GM21447 (cell line): ENCODE measurements at regions not wholly inside any gene's neighbourhood (a gene's known extent, or its start where the extent isn't known, plus 50 kb on each side); places are given as distances from the start of the nearest gene placed in this dataset.
"Not testable (repeated sequence)": the region's sequence is repeated elsewhere in the genome, so short reads cannot be mapped to it uniquely, and the experiment has no call there.

Experiments
- ATAC-seq: cut with Tn5 transposase; IDR thresholded peaks from one replicate; pipeline ENCODE4 v1.9.1; 2021; ENCODE audit not compliant: unreplicated experiment

DNA sequence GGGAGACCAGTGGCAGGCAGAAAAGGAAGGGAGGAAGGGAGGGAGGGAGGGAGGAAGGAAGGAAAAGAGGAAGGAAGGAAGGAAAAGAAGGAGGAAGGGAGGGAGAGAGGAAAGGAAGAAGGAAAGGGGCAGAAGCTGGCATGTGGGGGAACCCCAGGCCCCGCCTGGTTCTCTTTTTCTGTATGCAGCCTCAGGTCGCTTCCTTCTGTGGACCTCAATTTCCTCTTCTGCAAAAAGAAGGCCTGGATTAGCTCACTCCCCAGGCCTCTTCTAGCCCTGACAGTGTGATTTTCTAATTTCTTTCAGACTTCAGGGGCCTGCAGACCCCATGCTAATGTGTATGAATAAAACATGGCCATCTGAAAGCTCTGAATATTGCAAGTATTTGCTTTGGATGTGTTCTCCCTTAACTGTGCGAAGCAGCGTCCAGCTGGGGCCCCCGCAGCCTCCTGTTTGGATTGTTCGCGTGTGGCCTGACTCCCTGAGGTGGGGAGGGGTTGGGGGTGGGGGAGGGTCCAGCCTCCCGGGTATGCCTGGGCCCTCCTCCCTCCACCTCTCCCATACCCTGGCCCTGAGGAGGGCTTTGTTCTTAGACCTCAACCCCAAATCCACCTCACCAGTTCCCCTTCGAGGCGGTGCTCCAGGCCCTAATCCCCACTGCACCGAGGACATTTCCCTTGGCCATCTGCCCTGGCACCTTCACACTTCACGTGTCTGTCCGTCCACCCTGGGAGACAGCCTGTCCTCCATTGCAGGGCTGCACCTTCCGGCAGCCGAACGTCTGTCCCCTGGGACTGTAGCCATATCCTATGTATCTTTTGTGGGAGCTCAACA, 199.9 kb upstream of the ATP6AP2 start:
- ATAC-seq = no peak

DNA sequence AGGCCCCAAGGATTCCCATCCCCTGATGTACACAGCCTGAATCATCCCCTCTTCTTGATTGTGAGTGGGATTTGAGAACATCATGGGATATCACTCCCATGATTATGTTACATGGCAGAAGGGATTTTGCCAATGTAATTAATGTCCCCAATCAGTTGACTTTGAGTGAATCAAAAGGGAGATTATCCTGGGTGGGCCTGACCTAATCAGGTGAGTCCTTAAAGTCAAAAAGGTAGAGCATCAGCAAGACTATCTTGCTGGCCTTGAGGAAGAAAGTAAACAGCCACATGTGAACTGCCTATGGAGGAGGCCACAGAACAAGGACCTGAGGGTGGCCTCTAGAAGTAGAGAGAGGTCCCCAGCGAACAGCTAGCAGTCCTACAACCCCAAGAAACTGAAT, 203.1 kb upstream of the ATP6AP2 start:
- no peak for ATAC-seq

DNA sequence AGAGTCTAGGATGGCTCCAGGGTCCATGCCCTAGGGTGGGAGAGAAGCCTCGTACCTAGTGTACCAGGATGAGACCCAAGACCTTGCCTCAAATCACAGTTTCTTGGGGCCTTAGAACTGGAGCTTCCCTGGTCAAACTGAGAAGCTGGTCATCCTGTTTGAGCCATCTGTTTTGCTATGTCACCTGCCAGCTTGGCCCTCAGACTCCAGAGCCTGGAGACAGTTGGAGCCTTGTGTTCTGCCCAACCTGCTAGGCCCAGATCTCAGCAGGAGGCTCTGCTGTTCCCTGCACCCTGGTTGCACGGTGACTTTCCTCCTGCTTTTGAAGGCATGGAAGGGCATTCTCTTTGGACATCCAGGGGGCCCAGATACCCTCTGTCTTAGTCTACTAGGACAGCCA, 206.3 kb upstream of the ATP6AP2 start:
- no peak for ATAC-seq

DNA sequence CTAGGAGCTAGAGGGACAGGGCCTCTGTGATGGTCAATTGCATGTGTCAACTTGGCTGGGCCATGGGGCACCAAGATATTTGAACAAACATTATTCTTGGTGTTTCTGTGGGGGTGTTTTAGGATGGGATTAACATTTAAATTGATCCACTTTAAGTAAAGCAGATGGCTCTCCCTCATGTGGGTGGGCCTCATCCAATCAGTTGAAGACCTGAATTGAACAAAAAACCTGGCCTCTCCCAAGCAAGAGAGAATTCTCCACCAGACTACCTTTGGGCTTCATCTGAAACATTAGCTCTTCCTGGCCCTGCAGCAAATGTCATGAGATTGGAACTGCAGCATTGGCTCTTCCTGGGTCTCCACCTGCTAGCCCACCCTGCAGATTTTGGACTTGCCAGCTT, 207.1 kb upstream of the ATP6AP2 start:
- ATAC-seq = no peak

DNA sequence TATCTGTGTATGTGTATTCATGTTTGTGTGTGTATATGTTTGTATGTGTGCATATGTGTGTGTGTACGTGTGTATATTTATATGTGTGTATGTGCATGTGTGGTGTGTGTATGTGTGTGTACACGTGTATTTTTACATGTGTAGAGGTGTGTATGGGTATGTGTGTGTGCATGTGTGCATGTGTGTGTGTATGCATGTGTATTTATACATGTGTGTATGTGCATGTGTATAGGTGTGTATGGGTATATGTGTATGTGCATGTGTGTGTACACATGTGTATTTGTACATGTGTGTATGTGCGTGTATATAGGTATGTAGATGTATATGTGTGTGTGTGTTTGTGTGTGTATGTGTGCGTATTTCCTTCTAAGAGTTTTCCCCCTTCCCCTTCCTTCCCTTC, 207.7 kb upstream of the ATP6AP2 start:
- no peak for ATAC-seq

DNA sequence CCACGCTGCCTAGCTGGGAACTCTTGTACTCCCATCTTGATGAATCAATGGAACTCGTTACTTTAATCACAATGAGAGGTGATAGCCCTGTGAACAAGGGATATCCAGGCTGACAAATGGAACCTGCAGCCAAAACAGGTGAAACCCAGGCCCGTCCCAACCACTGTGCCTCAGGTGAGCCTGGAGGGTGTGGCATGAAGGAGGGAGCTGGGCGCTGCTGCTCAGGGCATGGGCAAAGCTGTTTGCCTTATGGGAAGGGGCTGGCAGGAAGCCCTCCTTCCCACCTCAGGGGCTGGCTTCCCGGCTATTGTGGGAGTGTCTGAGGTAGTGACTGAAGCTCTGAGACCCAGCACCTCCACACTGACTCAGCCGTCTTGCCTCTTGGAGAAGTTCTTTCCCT, 209.4 kb upstream of the ATP6AP2 start:
- ATAC-seq = no peak

DNA sequence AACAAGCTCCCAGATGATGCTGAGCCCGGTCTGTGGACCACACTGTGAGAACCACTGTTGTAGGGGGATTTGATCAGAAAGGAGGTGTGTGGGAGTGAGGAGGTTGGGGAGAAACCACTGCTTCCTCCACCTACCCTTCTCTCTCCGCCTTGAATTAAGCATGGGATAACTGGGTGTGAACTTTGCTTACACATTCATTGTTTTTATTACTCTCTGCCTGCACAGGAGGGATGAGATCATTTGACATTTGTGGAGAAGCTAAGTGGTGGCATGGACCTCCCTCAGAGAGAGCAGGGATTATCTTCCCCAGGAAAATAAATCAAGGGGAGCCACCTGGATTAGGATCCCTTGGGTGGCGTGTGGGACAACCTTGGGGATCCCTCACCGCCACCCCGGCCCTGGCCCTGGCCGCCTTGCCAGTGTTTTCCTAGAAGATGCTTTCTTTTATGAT, 212.1 kb upstream of the ATP6AP2 start:
- no peak for ATAC-seq

DNA sequence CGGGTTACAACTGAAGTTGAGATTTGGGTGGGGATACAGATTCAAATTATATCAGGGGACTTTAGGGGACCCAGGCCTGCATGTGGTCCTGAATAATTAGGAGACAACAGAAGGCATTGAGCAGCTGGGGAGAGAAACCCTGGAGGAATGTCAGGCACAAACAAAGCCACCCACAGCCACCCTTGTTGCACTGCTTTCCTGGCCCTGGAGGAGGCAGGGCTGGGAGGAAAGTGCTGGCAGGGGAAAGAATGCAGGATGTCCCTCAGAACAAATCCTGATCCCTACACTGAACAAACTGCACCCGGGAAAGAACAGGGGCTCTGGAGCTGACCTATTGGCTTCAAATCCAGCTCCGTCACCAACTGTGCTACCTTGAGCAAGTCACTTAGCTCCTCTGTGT, 214.1 kb upstream of the ATP6AP2 start:
- no peak for ATAC-seq

DNA sequence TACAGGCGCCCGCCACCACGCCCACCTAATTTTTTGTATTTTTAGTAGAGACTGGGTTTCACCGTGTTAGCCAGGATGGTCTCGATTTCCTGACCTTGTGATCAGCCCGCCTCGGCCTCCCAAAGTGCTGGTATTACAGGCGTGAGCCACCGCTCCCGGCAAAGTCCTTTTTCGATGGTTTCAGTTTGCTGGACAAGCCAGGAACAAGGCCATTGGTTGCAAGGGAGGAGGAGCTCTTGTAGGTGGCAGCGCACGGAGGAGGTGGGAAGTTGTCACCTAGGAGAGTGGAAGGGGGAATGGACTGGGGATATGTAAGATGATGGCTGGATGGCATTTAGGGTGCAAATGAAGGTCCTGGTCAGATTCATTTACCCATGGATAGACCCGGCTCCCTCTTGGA, 218.5 kb upstream of the ATP6AP2 start:
- not testable (repeated sequence) for ATAC-seq

DNA sequence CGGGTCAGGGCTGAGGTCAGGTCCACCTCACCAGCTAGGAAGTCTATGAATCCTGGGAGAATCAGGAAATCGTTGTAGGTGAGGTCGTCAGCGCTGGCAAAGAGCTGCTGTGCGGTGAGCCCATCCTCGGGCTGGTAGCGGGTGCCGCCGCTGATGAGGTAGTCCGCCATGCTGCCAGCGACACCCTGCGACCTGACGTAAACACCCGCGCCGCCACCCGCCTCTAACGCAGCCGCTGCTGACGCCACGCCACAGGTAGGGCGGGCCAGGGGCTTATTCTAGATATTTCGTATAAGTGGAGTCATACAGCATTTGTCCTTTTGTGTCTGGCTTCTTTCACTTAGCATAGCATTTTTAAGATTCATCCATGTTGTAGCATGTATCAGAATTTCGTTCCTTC, 220.2 kb upstream of the ATP6AP2 start:
- ATAC-seq = no peak

DNA sequence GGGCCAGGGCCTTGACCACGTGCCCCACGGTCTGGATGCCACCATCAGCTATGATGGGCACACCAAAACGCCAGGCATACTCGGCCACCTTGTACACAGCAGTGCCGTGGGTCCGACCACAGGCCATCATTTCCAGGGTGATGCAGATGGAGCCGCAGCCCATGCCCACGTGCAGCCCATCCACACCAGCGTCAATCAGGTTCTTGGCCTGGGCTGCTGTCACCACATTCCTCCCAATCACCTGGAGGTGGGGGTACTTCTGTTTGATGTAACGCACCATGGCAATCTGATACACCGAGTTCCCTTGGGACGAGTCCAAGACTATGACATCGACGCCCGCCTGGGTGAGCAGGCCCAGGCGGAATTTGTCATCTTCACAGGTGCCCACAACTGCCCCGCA, 221.2 kb upstream of the ATP6AP2 start:
- ATAC-seq = no peak

DNA sequence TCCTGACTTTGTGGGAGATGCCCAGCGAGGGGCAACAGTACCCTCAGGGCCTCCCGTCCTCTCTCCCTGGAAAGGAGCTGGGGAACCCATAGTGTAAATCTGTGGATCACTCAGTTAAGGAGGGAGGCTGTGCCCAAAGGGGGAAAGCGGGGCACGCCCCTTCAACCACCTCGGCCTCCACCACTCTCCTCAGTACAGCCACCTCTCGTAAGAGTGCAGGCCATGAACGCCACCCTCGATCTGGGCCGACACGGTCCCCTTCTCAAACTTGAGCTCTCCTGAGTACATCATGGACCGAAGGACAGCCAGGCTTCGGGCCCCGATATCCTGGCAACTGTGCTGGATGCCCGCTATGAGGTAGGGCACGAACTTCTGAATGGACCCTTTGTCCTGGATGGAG, 221.8 kb upstream of the ATP6AP2 start:
- no peak for ATAC-seq

DNA sequence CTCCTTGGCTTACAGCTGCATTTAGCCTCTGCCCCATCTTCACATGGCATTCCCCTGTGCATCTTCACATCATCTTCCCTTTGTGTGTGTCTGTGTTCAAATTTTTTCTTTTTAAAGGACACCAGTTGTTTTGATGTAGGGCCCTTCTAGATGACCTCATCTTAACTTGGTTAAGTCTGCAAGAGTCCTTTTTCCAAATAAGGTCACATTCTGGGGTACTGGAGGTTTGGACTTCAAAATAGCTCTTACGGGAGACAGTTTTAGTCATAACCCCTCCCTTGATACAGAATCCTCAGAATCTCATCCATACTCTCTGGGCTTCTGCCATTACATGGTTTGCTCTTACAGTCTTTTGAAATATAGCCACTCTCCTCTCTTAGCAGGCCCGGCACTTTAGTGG, 231.5 kb upstream of the ATP6AP2 start:
- no peak for ATAC-seq

DNA sequence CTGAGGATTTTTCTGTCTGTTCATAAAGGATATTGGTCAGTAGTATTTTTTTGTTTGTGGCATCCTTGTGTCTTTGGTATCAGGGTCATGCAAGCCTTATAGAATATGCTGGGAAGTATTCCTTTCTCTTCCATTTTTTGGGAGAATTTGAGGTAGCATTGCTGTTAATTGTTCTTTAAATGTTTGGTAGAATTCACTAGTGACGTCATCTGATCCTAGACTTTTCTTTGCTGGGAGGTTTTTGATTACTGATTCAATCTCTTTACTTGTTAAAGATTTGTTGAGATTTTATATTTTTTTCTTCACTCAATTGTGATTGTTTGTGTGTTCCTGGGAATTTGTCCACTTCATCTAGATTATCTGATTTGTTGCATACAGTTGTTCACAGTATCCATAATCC, 234.4 kb upstream of the ATP6AP2 start:
- no peak for ATAC-seq

DNA sequence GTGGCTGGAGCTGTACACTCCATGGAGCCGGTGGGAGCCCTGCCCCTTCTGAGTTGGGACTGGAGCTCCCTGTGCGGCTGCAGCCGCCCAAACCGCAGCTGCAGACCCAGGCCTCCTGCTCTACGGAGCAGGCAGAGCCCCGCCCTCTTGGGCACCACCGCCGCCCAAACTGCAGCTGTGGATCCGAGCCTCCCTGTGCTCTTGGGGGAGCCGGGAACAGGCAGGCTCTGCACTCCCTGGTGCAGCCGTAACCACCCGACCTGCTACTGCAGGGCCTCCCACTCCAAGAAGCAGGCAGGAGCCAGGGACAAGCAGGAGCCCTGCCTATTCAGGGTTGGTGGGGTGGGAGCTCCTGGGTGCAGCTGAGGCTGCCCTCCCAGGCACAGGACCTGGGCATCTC, 237.5 kb upstream of the ATP6AP2 start:
- no peak for ATAC-seq

DNA sequence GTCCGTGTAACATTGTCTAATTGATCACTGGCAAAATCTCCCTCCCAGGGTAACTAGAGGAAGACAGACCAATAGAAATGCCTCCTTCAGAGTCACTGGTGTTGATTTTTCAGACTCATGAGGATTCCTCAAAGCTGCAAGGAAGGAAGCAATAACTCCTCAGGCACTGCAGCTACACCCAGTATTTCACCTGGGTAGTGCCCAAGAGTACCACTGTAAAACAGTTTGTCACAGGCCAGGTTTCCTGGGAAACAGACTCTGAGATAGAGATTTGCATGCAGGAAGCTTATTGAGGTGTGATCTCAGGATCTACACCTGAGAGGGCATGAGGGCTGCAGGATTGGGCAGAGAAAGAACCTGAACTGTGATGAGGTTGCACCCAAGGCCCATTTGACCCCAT, 240.7 kb upstream of the ATP6AP2 start:
- no peak for ATAC-seq

DNA sequence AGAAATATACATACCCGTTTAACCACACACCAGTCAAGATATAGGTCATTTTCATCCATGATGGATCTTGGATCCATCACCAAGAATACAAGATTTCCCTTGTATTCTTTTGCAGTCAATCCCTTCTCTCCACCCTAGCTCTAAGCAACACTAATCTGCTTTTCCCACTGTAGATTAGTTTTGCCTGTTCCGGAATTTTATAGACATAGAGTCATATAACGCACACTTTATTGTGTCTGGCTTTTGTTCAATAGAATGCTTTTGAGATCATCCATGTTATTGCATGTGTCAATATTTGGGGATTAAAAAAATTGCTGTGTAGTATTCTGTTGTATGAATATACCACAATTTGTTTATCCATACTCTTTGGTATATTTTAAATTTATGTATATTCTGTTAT, 235.6 kb upstream of the BCOR start:
- ATAC-seq = no peak

DNA sequence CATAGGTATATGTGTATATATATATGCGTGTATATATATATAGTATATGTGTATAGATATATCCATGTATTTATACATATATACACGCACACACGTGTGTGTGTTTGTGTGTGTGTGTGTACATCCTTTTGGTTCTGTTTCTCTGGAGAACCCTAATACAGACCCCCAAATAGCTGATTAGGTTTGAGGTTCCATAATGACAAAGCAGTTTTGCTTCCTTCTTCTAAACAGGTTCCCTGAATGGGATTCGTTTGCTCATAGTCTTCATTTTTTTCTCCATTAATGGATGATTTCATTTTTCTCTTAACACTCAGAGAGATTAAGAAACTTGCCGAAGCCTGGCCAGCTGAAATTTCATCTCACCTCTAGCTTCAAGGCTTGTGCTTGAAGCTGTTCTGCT, 234.0 kb upstream of the BCOR start:
- no peak for ATAC-seq

DNA sequence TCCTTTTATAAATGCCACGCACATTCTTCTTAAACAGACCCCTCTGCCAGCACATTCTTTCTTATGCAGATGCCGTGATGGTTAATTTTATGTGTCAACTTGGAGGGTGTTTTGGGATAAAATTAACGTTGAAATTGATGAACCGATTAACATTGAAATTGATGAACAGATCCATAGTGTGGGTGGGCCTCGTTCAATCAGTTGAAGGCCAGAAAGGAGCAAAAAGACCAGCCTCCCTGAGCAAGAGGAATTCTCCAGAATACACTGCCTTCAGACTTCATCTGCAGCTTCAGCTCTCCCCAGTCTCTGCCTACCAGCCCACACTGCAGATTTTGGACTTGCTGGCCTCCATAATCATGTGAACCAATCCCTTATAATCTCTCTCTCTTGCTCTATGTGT, 233.6 kb upstream of the BCOR start:
- ATAC-seq = no peak

DNA sequence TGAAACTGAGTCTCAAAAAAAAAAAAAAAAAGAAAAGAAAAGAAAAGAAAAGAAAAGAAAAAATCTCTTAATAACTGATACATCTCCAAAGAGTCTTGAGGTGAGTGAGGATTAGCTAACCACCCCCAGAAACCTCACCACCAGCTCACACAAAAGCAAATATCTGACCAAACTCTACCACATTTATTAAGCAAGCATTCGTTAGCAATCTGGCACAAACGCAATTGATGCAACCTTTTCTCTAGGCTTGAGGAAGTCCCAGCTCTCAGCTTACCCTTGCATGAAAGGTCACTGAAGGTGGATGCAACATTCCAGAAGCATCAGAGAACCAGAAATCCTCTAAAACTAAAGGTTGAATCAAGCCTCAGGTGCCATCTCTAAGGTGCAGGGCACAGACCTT, 231.9 kb upstream of the BCOR start:
- ATAC-seq = no peak

DNA sequence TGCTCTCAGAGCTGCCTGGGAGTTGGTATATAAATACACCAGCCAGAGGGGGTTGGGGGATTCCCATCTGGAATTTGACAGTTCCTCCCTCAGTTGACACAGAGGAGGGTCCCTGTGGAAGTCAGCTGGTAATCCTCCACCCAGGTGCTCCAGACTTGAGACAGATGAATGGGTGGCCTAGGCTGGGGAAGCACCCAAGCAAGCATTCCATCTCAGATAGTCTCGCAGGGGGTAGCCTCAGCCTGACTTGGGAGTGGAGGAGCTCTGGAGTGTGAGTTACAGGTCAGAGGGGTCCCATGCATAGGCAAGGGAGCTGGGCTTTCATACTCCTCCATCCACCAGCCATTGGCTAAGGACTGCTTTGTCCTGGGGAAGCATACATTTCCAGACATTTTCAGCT, 229.3 kb upstream of the BCOR start:
- no peak for ATAC-seq

DNA sequence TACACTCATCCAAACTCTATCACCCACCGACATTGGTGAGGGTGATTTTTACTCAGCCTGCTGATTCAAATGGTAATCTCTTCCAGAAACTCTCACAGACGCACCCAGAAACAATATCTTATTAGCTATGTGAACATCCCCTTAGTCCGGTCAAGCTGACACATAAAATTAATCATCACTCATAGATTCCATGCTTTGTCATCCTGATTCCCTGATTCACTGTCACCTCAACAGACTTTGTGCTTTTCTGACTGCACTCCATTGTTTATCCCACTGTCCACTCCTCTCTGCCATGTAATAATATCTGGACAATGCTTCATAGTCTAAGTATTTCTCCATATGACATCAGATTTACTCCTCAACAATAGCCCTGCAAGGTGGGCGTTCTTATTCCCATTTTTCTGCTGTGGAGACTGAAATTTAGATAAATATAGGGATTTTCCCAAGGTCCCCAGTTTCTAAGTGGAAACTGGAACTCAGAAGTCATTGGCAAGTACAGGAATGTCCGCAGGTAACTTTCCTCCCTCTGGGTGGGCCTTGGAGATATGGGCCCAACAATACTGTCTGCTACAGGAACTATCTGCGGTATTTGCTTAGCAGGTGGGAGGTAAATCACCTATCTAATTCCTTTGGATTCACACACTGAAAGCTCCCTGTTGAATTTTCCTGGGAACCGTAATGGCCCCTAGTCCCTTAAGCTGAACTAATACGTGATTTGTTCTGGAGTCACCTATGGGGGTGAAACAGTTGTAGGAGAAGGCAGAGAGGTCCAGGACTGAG, 228.6 kb upstream of the BCOR start:
- ATAC-seq = no peak

DNA sequence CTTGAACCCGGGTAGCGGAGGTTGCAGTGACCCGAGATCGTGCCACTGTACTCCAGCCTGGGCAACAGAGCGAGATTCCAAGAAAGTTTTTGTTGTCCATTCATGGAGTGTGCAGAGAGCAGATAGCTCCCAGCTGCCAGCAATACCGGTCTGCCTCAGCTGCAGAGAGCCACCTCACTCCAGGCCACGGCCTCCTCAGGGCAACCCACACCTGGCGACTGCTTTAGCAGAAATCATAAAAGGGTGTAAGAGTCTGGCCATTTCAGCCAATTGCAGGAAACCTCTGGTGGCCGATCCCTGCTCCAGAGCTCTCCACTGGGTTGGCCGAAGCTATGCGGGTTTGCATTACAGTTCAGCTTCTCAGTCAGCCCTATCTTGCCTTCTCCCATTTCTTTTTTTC, 227.4 kb upstream of the BCOR start:
- no peak for ATAC-seq
